ENCODE measurements at regions not wholly inside any gene's neighbourhood (a gene's known extent, or its start where the extent isn't known, plus 50 kb on each side); places are given as distances from the start of the nearest gene placed in this dataset.
"Not testable (repeated sequence)": the region's sequence is repeated elsewhere in the genome, so short reads cannot be mapped to it uniquely, and the experiment has no call there.

GRCh38 chr2:16348821-16349515 lies 316.7 kb downstream of the CYRIA start:
- Histone ChIP-seq H3K9me3 (ENCODE audit: insufficient read depth, low read depth, low read length) (no peaks in the 10 kb centered on the region; the same call in 1 of the 2 replicates), H3F3A (ENCODE audit: low read depth) (no peaks in the 10 kb centered on the region), H3K4me1 (ENCODE audit: insufficient read depth, low read length, poor library complexity, severe bottlenecking) (no peaks in the 10 kb centered on the region)

GRCh38 chr2:16346671-16347070 lies 319.0 kb downstream of the CYRIA start:
- no peaks in the 10 kb centered on the region for H3K36me3 ChIP-seq (ENCODE audit: insufficient read depth, low read length)
- H3K9me3 ChIP-seq (ENCODE audit: insufficient read depth, low read depth, low read length): no peaks in the 10 kb centered on the region; the same call in 1 of the 2 replicates
- no peaks in the 10 kb centered on the region for H3K4me1 ChIP-seq (ENCODE audit: insufficient read depth, low read length, poor library complexity, severe bottlenecking)
- no peaks in the 10 kb centered on the region for H3K27me3 ChIP-seq (ENCODE audit: insufficient read depth, low read length, poor library complexity, severe bottlenecking)
- H4K20me1 ChIP-seq (ENCODE audit: insufficient read depth, low read length, poor library complexity, severe bottlenecking): no peaks in the 10 kb centered on the region
- no peak overlapping the region for H3K4me3 ChIP-seq (ENCODE audit: low read length, poor library complexity, severe bottlenecking)
- H3K4me2 ChIP-seq (ENCODE audit: low read depth, low read length, poor library complexity, severe bottlenecking): no peak overlapping the region
- no peak overlapping the region for H2AFZ ChIP-seq (ENCODE audit: low read length)
- H3K9ac ChIP-seq (ENCODE audit: low read depth, low read length, poor library complexity, severe bottlenecking): no peak overlapping the region
- no peak for TF ChIP-seq EZH2phosphoT487 (IDR thresholded peaks at IDR 0.05; ENCODE audit: borderline replicate concordance)
- TF ChIP-seq CTCF (conservative IDR thresholded peaks at IDR 0.05; ENCODE audit: low read length): no peak
- no peaks in the 10 kb centered on the region for H3K9me2 ChIP-seq (replicated peaks; ENCODE audit: low read depth, low read length)
- H3F3A ChIP-seq (ENCODE audit: low read depth): no peaks in the 10 kb centered on the region
- H3K79me2 ChIP-seq (ENCODE audit: insufficient read depth, low read length): no peaks in the 10 kb centered on the region

More at GRCh38 chr2:16348821-16349515, 316.7 kb downstream of the CYRIA start:
- no peaks in the 10 kb centered on the region for H3K36me3 ChIP-seq (ENCODE audit: insufficient read depth, low read length)
- no peak overlapping the region for H3K4me2 ChIP-seq (ENCODE audit: low read depth, low read length, poor library complexity, severe bottlenecking)
- no peaks in the 10 kb centered on the region for H3K27me3 ChIP-seq (ENCODE audit: insufficient read depth, low read length, poor library complexity, severe bottlenecking)
- TF ChIP-seq EZH2phosphoT487 (IDR thresholded peaks at IDR 0.05; ENCODE audit: borderline replicate concordance): no peak
- TF ChIP-seq CTCF (conservative IDR thresholded peaks at IDR 0.05; ENCODE audit: low read length): no peak
- H3K9ac ChIP-seq (ENCODE audit: low read depth, low read length, poor library complexity, severe bottlenecking): no peak overlapping the region
- H3K4me3 ChIP-seq (ENCODE audit: low read length, poor library complexity, severe bottlenecking): no peak overlapping the region
- no peaks in the 10 kb centered on the region for H4K20me1 ChIP-seq (ENCODE audit: insufficient read depth, low read length, poor library complexity, severe bottlenecking)
- no peak overlapping the region for H2AFZ ChIP-seq (ENCODE audit: low read length)
- no peaks in the 10 kb centered on the region for H3K79me2 ChIP-seq (ENCODE audit: insufficient read depth, low read length)
- no peaks in the 10 kb centered on the region for H3K9me2 ChIP-seq (replicated peaks; ENCODE audit: low read depth, low read length)

GRCh38 chr2:16345231-16345630 lies 320.4 kb downstream of the CYRIA start:
- not testable (repeated sequence) for H3K36me3 ChIP-seq (ENCODE audit: insufficient read depth, low read length); H3F3A ChIP-seq (ENCODE audit: low read depth); H3K79me2 ChIP-seq (ENCODE audit: insufficient read depth, low read length); H3K9me2 ChIP-seq (replicated peaks; ENCODE audit: low read depth, low read length); H3K4me3 ChIP-seq (ENCODE audit: low read length, poor library complexity, severe bottlenecking); H4K20me1 ChIP-seq (ENCODE audit: insufficient read depth, low read length, poor library complexity, severe bottlenecking); H3K4me2 ChIP-seq (ENCODE audit: low read depth, low read length, poor library complexity, severe bottlenecking); H3K9me3 ChIP-seq (ENCODE audit: insufficient read depth, low read depth, low read length); H2AFZ ChIP-seq (ENCODE audit: low read length); H3K27me3 ChIP-seq (ENCODE audit: insufficient read depth, low read length, poor library complexity, severe bottlenecking); H3K4me1 ChIP-seq (ENCODE audit: insufficient read depth, low read length, poor library complexity, severe bottlenecking); H3K9ac ChIP-seq (ENCODE audit: low read depth, low read length, poor library complexity, severe bottlenecking)

- Histone ChIP-seq H3K79me2 (ENCODE audit: insufficient read depth, low read length) (no peaks in the 10 kb centered on the region), H3K9me3 (ENCODE audit: insufficient read depth, low read depth, low read length) (peaks cover 4% of the 10 kb centered on the region; the same call in 1 of the 2 replicates), H2AFZ (ENCODE audit: low read length) (no peak overlapping the region), H3K4me2 (ENCODE audit: low read depth, low read length, poor library complexity, severe bottlenecking) (no peak overlapping the region), H3F3A (ENCODE audit: low read depth) (no peaks in the 10 kb centered on the region), H3K9me2 (replicated peaks; ENCODE audit: low read depth, low read length) (no peaks in the 10 kb centered on the region), H3K27me3 (ENCODE audit: insufficient read depth, low read length, poor library complexity, severe bottlenecking) (no peaks in the 10 kb centered on the region), H3K9ac (ENCODE audit: low read depth, low read length, poor library complexity, severe bottlenecking) (no peak overlapping the region), H3K4me3 (ENCODE audit: low read length, poor library complexity, severe bottlenecking) (no peak overlapping the region), H4K20me1 (ENCODE audit: insufficient read depth, low read length, poor library complexity, severe bottlenecking) (no peaks in the 10 kb centered on the region), H3K36me3 (ENCODE audit: insufficient read depth, low read length) (no peaks in the 10 kb centered on the region), H3K4me1 (ENCODE audit: insufficient read depth, low read length, poor library complexity, severe bottlenecking) (peaks cover 12% of the 10 kb centered on the region)
- no peak for TF ChIP-seq EZH2phosphoT487 (IDR thresholded peaks at IDR 0.05; ENCODE audit: borderline replicate concordance)
- TF ChIP-seq CTCF (conservative IDR thresholded peaks at IDR 0.05; ENCODE audit: low read length): no peak
Measured at GRCh38 chr2:16339206-16339605, 326.4 kb downstream of the CYRIA start.
